Spleen (tissue), 7 donors: ENCODE measurements at regions not wholly inside any gene's neighbourhood (a gene's known extent, or its start where the extent isn't known, plus 50 kb on each side); places are given as distances from the start of the nearest gene placed in this dataset.

Experiments used
- CTCF ChIP-seq, 11 experiments: fragments of 200-600 bp in 7 of 11; fragments of 450-650 bp in 4 of 11; sonication (generic) in 4 of 11; IDR thresholded peaks in 8 of 11; conservative IDR thresholded peaks in 3 of 11; 1 replicate in 7 of 11; 2 replicates in 4 of 11; pipeline versions ENCODE4 v1.4.0 to v1.8.0; 2016 to 2021; ENCODE audit warnings: antibody characterized with exemption in 11 of 11, inconsistent platforms in 4 of 11, mild to moderate bottlenecking in 1 of 11
- POLR2A ChIP-seq, 3 donors: fragments of 450-650 bp; IDR thresholded peaks; one replicate each; pipeline ENCODE4 v1.5.1; 2017; ENCODE audit warnings: antibody characterized with exemption in 3 of 3, mild to moderate bottlenecking in 1 of 3
- donor health status: DM: no; HTN: no; CAD: no; lungs with moderate emphysema.
- donor health status: DM: no; HTN: no; CAD: no.
- donor health status: DM: no; HTN: no; CAD: no.

DNA sequence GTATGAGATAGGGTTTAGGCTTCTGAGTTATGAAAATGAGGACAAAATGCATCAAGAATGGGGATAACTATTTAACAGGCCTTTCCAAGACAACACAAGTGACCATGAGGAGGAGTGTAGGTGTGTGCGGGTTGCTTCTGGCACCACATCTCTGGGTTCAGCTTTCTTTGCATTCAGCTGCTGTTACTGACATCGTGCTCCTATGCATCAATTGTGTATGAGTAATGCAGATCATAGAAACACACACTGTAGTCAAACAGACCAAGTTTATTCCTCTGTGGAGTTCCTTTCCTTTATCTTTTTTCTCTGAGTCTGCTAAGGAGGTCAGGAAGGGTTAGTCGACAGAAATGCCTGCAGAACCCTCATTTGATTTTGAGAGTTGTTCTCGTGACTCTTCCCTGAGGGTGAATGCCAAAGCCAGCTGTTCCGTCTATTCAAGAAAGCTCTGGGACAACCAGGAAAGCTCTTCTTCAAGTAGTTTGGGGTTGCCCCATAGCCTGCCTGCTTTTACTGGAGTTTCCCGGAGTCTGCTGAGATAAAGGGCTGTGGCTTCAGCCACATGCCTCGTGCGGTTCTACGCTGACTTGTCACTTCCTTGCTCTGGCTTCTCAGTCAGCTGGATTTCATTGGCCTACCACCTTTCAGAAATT is 136.7 kb upstream of the TLE3 start:
- TF ChIP-seq CTCF (IDR thresholded peaks at IDR 0.05 in 8 of 11, conservative IDR thresholded peaks at IDR 0.05 in 3 of 11) (no peak), POLR2A (IDR thresholded peaks at IDR 0.05) (no peak)
